GM12878 (cell line): ENCODE measurements at regions not wholly inside any gene's neighbourhood (a gene's known extent, or its start where the extent isn't known, plus 50 kb on each side); places are given as distances from the start of the nearest gene placed in this dataset.
A peak's percentile ranks its signal among the peaks of the same experiment; 100 is the strongest.

Experiments
- BMI1 ChIP-seq: fragments of 450-650 bp; IDR thresholded peaks from 2 replicates; pipeline ENCODE4 v1.6.1; 2016; ENCODE audit warnings: mild to moderate bottlenecking, moderate library complexity, borderline replicate concordance
- CEBPB ChIP-seq, 2 experiments: fragments of 150-350 bp in 1 of 2; IDR thresholded peaks; 2 replicates each; pipeline ENCODE4 v1.6.1; 2012 to 2014; ENCODE audit warnings: low read depth in 2 of 2, low read length in 2 of 2, borderline replicate concordance in 1 of 2, inconsistent platforms in 1 of 2
- HDAC6 ChIP-seq: fragments of 200-600 bp; sonication (generic); IDR thresholded peaks from one replicate; pipeline ENCODE4 v1.8.0; 2017; ENCODE audit warnings: antibody characterized with exemption; ENCODE audit not compliant: unreplicated experiment
- PML ChIP-seq: IDR thresholded peaks from 2 replicates; pipeline ENCODE4 v1.6.1; 2012; ENCODE audit warnings: low read length, inconsistent platforms
- RCOR1 ChIP-seq: conservative IDR thresholded peaks from 2 replicates; pipeline ENCODE4 v1.6.1; 2012; ENCODE audit warnings: low read depth, low read length, improper control_type of control experiment
- RELB ChIP-seq: fragments of 450-650 bp; IDR thresholded peaks from 2 replicates; pipeline ENCODE4 v1.6.1; 2017; ENCODE audit warnings: low read depth, mild to moderate bottlenecking, moderate library complexity
- RUNX3 ChIP-seq: IDR thresholded peaks from 2 replicates; pipeline ENCODE4 v1.6.1; 2012; ENCODE audit warnings: low read length, inconsistent platforms
- SMARCA5 ChIP-seq: fragments of 450-650 bp; IDR thresholded peaks from 2 replicates; pipeline ENCODE4 v1.6.1; 2017; ENCODE audit warnings: mild to moderate bottlenecking
- TCF3 ChIP-seq: IDR thresholded peaks from 2 replicates; pipeline ENCODE4 v1.6.1; 2012; ENCODE audit warnings: low read depth, mild to moderate bottlenecking, low read length, borderline replicate concordance; ENCODE audit not compliant: insufficient read depth
- ZBTB4 ChIP-seq: fragments of 450-650 bp; formaldehyde crosslinking; IDR thresholded peaks from 2 replicates; pipeline ENCODE4 v1.4.0; 2022; ENCODE audit warnings: mild to moderate bottlenecking, moderate library complexity

- TF ChIP-seq ZBTB4 (CRISPR knock-in tag) (no peak), CEBPB (IDR thresholded peaks at IDR 0.05; ENCODE audit: borderline replicate concordance in 1 of 2, low read depth in 2 of 2, low read length in 2 of 2) (no peak), TCF3 (peak; percentile 91), SMARCA5 (no peak), RELB (no peak), PML (no peak), BMI1 (no peak), HDAC6 (no peak), RCOR1 (no peak), RUNX3 (peak; percentile 54; the same call in 1 of the 2 replicates)
Observed at GRCh38 chr7:130894146-130894908, 160.3 kb upstream of the KLF14 start (continued).
